ENCODE measurements at regions not wholly inside any gene's neighbourhood (a gene's known extent, or its start where the extent isn't known, plus 50 kb on each side); places are given as distances from the start of the nearest gene placed in this dataset.
A peak's percentile ranks its signal among the peaks of the same experiment; 100 is the strongest.

- Histone ChIP-seq H3K9me3 (no peaks in the 10 kb centered on the region), H3K27me3 (no peaks in the 10 kb centered on the region), H3K27ac (no peak overlapping the region), H3K4me3 (no peak overlapping the region), H3K4me1 (ENCODE audit: insufficient read depth) (no peaks in the 10 kb centered on the region), H3K36me3 (no peaks in the 10 kb centered on the region)
- no peak for DNase-seq
- intact Hi-C loops (cut with DNase I), result no loop called here
- WGBS, 3 donors, result 87 to 93% (median 92%) methylated on average over 2 of the region's 2 CpGs
- TF ChIP-seq CTCF (IDR thresholded peaks at IDR 0.05) (no peak), POLR2A (IDR thresholded peaks at IDR 0.05) (no peak), EP300 (IDR thresholded peaks at IDR 0.05) (no peak)
Measured at GRCh38 chr11:80542704-80543103, 1101.9 kb upstream of the TENM4 start.

- DNase-seq, result no peak
- H3K4me1 ChIP-seq (ENCODE audit: insufficient read depth), result no peaks in the 10 kb centered on the region
- no peak overlapping the region for H3K27ac ChIP-seq
- no peaks in the 10 kb centered on the region for H3K36me3 ChIP-seq
- TF ChIP-seq EP300 (IDR thresholded peaks at IDR 0.05) (no peak), CTCF (IDR thresholded peaks at IDR 0.05) (no peak), POLR2A (IDR thresholded peaks at IDR 0.05) (no peak)
- H3K4me3 ChIP-seq, result no peak overlapping the region
- no peaks in the 10 kb centered on the region for H3K9me3 ChIP-seq
- intact Hi-C loops (cut with DNase I), result no loop called here
- WGBS, 3 donors, result 79 to 87% (median 85%) methylated on average over 2 of the region's 2 CpGs
- no peaks in the 10 kb centered on the region for H3K27me3 ChIP-seq
Measured at GRCh38 chr11:80538040-80538439, 1097.2 kb upstream of the TENM4 start.

GRCh38 chr11:80533463-80533862, 1092.6 kb upstream of the TENM4 start:
- DNase-seq, result no peak
- Histone ChIP-seq H3K4me3 (no peak overlapping the region), H3K27me3 (no peaks in the 10 kb centered on the region), H3K4me1 (ENCODE audit: insufficient read depth) (no peaks in the 10 kb centered on the region), H3K36me3 (no peaks in the 10 kb centered on the region), H3K9me3 (no peaks in the 10 kb centered on the region), H3K27ac (no peak overlapping the region)
- WGBS, 3 donors, result 86 to 96% (median 92%) methylated on average over 1 of the region's 1 CpG
- intact Hi-C loops (cut with DNase I), result no loop called here
- TF ChIP-seq POLR2A (IDR thresholded peaks at IDR 0.05) (no peak), EP300 (IDR thresholded peaks at IDR 0.05) (no peak), CTCF (IDR thresholded peaks at IDR 0.05) (no peak)

- TF ChIP-seq POLR2A (IDR thresholded peaks at IDR 0.05), result no peak
- TF ChIP-seq EP300 (IDR thresholded peaks at IDR 0.05), result no peak
- TF ChIP-seq CTCF (IDR thresholded peaks at IDR 0.05), result no peak
- Histone ChIP-seq H3K36me3 (no peaks in the 10 kb centered on the region), H3K27me3 (no peaks in the 10 kb centered on the region), H3K4me1 (ENCODE audit: insufficient read depth) (no peaks in the 10 kb centered on the region), H3K9me3 (no peaks in the 10 kb centered on the region), H3K27ac (no peak overlapping the region), H3K4me3 (no peak overlapping the region)
- DNase-seq, result peak in 1 of 5 donors; percentile 9
- WGBS, 3 donors, result 86 to 96% (median 90%) methylated on average over 18 to 21 of the region's 21 CpGs
- intact Hi-C loops (cut with DNase I), result no loop called here
Measured at GRCh38 chr11:80532633-80533232, 1091.9 kb upstream of the TENM4 start.
